ENCODE measurements at regions not wholly inside any gene's neighbourhood (a gene's known extent, or its start where the extent isn't known, plus 50 kb on each side); places are given as distances from the start of the nearest gene placed in this dataset.

DNA sequence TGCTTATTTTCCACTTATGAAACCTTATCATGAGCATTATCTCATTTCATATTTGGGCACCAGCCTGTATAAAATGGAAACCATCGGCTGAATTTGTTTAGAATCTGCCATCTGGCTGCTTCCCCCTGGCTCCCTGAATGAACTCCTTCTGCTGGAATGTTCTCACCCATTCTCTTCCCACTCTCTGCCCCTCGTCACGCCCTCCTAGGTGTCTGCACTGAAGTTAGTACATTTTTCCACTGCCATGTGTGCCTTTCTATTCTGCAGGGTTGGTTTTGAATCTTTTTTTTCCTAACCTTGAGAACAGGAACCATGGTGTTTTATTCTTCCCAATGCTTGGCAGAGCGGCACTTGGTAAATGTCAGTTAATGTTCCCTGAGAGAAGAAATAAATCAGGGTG lies 359.7 kb downstream of the MLLT3 start (continued):
- TF ChIP-seq, protein P1, sequence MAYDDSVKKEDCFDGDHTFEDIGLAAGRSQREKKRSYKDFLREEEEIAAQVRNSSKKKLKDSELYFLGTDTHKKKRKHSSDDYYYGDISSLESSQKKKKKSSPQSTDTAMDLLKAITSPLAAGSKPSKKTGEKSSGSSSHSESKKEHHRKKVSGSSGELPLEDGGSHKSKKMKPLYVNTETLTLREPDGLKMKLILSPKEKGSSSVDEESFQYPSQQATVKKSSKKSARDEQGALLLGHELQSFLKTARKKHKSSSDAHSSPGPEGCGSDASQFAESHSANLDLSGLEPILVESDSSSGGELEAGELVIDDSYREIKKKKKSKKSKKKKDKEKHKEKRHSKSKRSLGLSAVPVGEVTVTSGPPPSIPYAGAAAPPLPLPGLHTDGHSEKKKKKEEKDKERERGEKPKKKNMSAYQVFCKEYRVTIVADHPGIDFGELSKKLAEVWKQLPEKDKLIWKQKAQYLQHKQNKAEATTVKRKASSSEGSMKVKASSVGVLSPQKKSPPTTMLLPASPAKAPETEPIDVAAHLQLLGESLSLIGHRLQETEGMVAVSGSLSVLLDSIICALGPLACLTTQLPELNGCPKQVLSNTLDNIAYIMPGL (CRISPR knock-in tag; IDR thresholded peaks at IDR 0.05; ENCODE audit: borderline replicate concordance) = no peak
- TF ChIP-seq CEBPB (IDR thresholded peaks at IDR 0.05) = no peak

DNA sequence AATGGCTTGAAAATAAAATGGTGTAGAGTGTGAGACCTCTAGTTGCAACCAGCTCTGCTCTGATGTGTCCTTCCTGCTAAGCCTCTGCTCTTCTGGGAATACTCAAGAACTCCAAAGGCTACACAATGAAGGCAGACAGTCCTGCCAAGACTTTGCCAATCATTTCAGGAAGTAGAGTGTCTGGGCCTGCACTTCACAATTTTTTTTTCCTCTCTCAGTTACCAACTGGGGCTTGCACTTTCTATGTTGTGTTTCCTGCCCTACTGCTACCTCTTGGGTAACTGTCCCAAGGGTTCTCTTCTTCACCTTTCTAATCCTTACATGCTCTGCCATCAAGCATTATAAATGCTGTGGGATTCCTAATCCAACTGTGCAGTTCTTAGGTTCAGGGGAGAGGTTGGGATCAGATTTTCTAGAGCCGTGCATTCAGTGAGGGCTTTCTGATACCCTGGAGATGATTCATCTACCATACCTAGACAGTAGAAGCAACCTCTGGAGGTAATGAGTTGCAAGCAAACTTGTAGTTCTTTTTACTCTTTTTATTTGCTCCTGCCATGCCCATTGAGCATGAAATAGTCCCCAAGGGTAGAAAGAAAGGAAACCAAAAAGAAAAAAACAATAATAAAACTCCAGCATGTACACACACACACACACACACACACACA lies 365.9 kb downstream of the MLLT3 start:
- Histone ChIP-seq H3K27ac (no peak overlapping the region), H3K4me2 (no peak overlapping the region), H3K4me1 (no peaks in the 10 kb centered on the region), H3K4me3 (no peak overlapping the region), H3K9me3 (no peaks in the 10 kb centered on the region)
- ChIA-PET CTCF (no interaction called here), POLR2A (no interaction called here)
- DNase-seq (ENCODE audit: low read depth in 1 of 2, low spot score in 1 of 2) (no peak), ATAC-seq (no peak), FAIRE-seq (no peak)
- TF ChIP-seq, protein P2, sequence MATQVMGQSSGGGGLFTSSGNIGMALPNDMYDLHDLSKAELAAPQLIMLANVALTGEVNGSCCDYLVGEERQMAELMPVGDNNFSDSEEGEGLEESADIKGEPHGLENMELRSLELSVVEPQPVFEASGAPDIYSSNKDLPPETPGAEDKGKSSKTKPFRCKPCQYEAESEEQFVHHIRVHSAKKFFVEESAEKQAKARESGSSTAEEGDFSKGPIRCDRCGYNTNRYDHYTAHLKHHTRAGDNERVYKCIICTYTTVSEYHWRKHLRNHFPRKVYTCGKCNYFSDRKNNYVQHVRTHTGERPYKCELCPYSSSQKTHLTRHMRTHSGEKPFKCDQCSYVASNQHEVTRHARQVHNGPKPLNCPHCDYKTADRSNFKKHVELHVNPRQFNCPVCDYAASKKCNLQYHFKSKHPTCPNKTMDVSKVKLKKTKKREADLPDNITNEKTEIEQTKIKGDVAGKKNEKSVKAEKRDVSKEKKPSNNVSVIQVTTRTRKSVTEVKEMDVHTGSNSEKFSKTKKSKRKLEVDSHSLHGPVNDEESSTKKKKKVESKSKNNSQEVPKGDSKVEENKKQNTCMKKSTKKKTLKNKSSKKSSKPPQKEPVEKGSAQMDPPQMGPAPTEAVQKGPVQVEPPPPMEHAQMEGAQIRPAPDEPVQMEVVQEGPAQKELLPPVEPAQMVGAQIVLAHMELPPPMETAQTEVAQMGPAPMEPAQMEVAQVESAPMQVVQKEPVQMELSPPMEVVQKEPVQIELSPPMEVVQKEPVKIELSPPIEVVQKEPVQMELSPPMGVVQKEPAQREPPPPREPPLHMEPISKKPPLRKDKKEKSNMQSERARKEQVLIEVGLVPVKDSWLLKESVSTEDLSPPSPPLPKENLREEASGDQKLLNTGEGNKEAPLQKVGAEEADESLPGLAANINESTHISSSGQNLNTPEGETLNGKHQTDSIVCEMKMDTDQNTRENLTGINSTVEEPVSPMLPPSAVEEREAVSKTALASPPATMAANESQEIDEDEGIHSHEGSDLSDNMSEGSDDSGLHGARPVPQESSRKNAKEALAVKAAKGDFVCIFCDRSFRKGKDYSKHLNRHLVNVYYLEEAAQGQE (IDR thresholded peaks at IDR 0.05) = no peak
- no peak for TF ChIP-seq HOXB13 (CRISPR knock-in tag; IDR thresholded peaks at IDR 0.05; ENCODE audit: low read depth)
- TF ChIP-seq EHF (CRISPR knock-in tag; IDR thresholded peaks at IDR 0.05) = no peak
- TF ChIP-seq, protein P3, sequence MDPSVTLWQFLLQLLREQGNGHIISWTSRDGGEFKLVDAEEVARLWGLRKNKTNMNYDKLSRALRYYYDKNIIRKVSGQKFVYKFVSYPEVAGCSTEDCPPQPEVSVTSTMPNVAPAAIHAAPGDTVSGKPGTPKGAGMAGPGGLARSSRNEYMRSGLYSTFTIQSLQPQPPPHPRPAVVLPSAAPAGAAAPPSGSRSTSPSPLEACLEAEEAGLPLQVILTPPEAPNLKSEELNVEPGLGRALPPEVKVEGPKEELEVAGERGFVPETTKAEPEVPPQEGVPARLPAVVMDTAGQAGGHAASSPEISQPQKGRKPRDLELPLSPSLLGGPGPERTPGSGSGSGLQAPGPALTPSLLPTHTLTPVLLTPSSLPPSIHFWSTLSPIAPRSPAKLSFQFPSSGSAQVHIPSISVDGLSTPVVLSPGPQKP (IDR thresholded peaks at IDR 0.05; ENCODE audit: low read depth, low read length) = no peak
- TF ChIP-seq, protein P4, sequence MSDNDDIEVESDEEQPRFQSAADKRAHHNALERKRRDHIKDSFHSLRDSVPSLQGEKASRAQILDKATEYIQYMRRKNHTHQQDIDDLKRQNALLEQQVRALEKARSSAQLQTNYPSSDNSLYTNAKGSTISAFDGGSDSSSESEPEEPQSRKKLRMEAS (IDR thresholded peaks at IDR 0.05) = no peak
- no peak for TF ChIP-seq PHF8 (IDR thresholded peaks at IDR 0.05; ENCODE audit: borderline replicate concordance, low read depth)
- no peak for TF ChIP-seq NPAS2 (CRISPR knock-in tag; IDR thresholded peaks at IDR 0.05; ENCODE audit: borderline replicate concordance)
- TF ChIP-seq, protein P5, sequence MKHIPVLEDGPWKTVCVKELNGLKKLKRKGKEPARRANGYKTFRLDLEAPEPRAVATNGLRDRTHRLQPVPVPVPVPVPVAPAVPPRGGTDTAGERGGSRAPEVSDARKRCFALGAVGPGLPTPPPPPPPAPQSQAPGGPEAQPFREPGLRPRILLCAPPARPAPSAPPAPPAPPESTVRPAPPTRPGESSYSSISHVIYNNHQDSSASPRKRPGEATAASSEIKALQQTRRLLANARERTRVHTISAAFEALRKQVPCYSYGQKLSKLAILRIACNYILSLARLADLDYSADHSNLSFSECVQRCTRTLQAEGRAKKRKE (CRISPR knock-in tag; IDR thresholded peaks at IDR 0.05; ENCODE audit: low read depth) = no peak
- no peak for TF ChIP-seq TFCP2L1 (CRISPR knock-in tag; IDR thresholded peaks at IDR 0.05)
- no peak for TF ChIP-seq ZSCAN20 (CRISPR knock-in tag; IDR thresholded peaks at IDR 0.05)
- TF ChIP-seq CEBPB (IDR thresholded peaks at IDR 0.05) = no peak
- no peak for TF ChIP-seq CHD4 (IDR thresholded peaks at IDR 0.05; ENCODE audit: borderline replicate concordance)
- TF ChIP-seq, protein P6, sequence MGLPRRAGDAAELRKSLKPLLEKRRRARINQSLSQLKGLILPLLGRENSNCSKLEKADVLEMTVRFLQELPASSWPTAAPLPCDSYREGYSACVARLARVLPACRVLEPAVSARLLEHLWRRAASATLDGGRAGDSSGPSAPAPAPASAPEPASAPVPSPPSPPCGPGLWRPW (IDR thresholded peaks at IDR 0.05) = no peak
- no peak for TF ChIP-seq BHLHE40 (IDR thresholded peaks at IDR 0.05; ENCODE audit: low read depth, low read length)
- TF ChIP-seq RARB (CRISPR knock-in tag; IDR thresholded peaks at IDR 0.05) = no peak
- TF ChIP-seq MAZ (IDR thresholded peaks at IDR 0.05; ENCODE audit: borderline replicate concordance, low read depth, low read length) = no peak
- no peak for TF ChIP-seq HOXB5 (CRISPR knock-in tag; IDR thresholded peaks at IDR 0.05)
- WGBS (ENCODE audit: missing lambda C conversion rate) = 29% methylated on average over 1 of the region's 1 CpG
